HCT116 (cell line): ENCODE measurements at regions not wholly inside any gene's neighbourhood (a gene's known extent, or its start where the extent isn't known, plus 50 kb on each side); places are given as distances from the start of the nearest gene placed in this dataset.

Experiments used
- ATAC-seq: fragments of 200-7000 bp; cut with Tn5 transposase; 2 replicates; pipeline ENCODE4 v1.9.1; 2020; ENCODE audit warnings: mild to moderate bottlenecking, moderate library complexity
- BruUV-seq: library from RNA; stranded (reverse); fragments of 400-500 nt; replicated peaks from 2 replicates; lab custom pipeline; 2021; lab: Mats Ljungman, UMichigan
- CTCF ChIA-PET: fragments of 300-600 bp; sonication (Branson Sonifier 250); formaldehyde crosslinking; loops from one replicate; lab custom pipeline; 2021; ENCODE audit warnings: antibody characterized with exemption; lab: Charles Lee
- POLR2A ChIA-PET: fragments of 300-600, 350-600 bp; sonication (Branson Sonifier 250); formaldehyde crosslinking; loops from one replicate; lab custom pipeline; 2021; ENCODE audit warnings: antibody characterized with exemption; lab: Charles Lee
- RAD21 ChIA-PET, 2 experiments: fragments of 300-600 bp; sonication (Branson Sonifier 250); formaldehyde crosslinking; loops; one replicate each; lab custom pipeline; 2023; ENCODE audit warnings: low total read pairs in 2 of 2; ENCODE audit not compliant: uncharacterized antibody in 2 of 2, unreplicated experiment in 2 of 2, low non-redundant PET in 1 of 2; lab: Charles Lee
- DNase-seq: peaks from one replicate; pipeline ENCODE4 v3.0.0-alpha.2; 2010; ENCODE audit warnings: low read depth, low spot score
- H2AFZ ChIP-seq: fragments of 200-600 bp; shearing (Covaris generic), sonication (generic); 2 replicates; pipeline ENCODE4 v1.6.1; 2017; ENCODE audit warnings: low read depth, mixed run types, mixed read lengths, antibody characterized with exemption, low read length; ENCODE audit not compliant: poor library complexity, severe bottlenecking
- H3K27ac ChIP-seq: 2 replicates; pipeline ENCODE4 v1.5.1; 2012; ENCODE audit warnings: low read depth, low read length
- H3K27me3 ChIP-seq: fragments of 200-600 bp; sonication (generic); 2 replicates; pipeline ENCODE4 v1.6.1; 2016; ENCODE audit warnings: mixed run types, low read length, mixed read lengths; ENCODE audit not compliant: insufficient read depth
- H3K36me3 ChIP-seq, 2 experiments: fragments of 200-500 bp in 1 of 2; fragments of 200-600 bp in 1 of 2; sonication (Bioruptor generic) in 1 of 2; sonication (generic) in 1 of 2; 2 replicates each; pipeline versions ENCODE4 v1.5.1 to v1.6.1; 2014 to 2016; ENCODE audit warnings: low read length in 2 of 2, inconsistent platforms in 1 of 2, mixed read lengths in 1 of 2, mixed run types in 1 of 2; ENCODE audit not compliant: insufficient read depth in 2 of 2, control insufficient read depth in 1 of 2
- H3K4me1 ChIP-seq, 2 experiments: fragments of 200-600 bp in 1 of 2; sonication (generic) in 1 of 2; 2 replicates each; pipeline versions ENCODE4 v1.5.1 to v1.6.1; 2012 to 2017; ENCODE audit warnings: low read length in 2 of 2, inconsistent platforms in 1 of 2, mild to moderate bottlenecking in 1 of 2, mixed read lengths in 1 of 2, mixed run types in 1 of 2, moderate library complexity in 1 of 2; ENCODE audit not compliant: insufficient read depth in 2 of 2, control insufficient read depth in 1 of 2
- H3K4me2 ChIP-seq: fragments of 200-600 bp; sonication (generic); 2 replicates; pipeline ENCODE4 v1.6.1; 2017; ENCODE audit warnings: mixed run types, low read length, mixed read lengths
- H3K4me3 ChIP-seq, 2 experiments: fragments of 200-600 bp in 1 of 2; sonication (generic) in 1 of 2; replicated peaks in 1 of 2; 2 replicates each; pipeline ENCODE4 v1.5.1; 2011 to 2016; ENCODE audit warnings: low read length in 2 of 2, control low read depth in 1 of 2, low read depth in 1 of 2, mild to moderate bottlenecking in 1 of 2, mixed read lengths in 1 of 2, mixed run types in 1 of 2
- H3K79me2 ChIP-seq: fragments of 200-600 bp; sonication (generic); 2 replicates; pipeline ENCODE4 v1.6.1; 2017; ENCODE audit warnings: mild to moderate bottlenecking, mixed run types, low read length, moderate library complexity, mixed read lengths; ENCODE audit not compliant: insufficient read depth
- H3K9ac ChIP-seq: fragments of 200-600 bp; sonication (generic); 2 replicates; pipeline ENCODE4 v1.6.1; 2016; ENCODE audit warnings: low read length, mixed read lengths
- H3K9me2 ChIP-seq: fragments of 200-600 bp; sonication (generic), shearing (Covaris generic); 2 replicates; pipeline ENCODE4 v1.6.1; 2017; ENCODE audit warnings: mixed run types, mild to moderate bottlenecking, moderate library complexity; ENCODE audit not compliant: insufficient read depth
- H3K9me3 ChIP-seq, 2 experiments: fragments of 200-500 bp in 1 of 2; fragments of 200-600 bp in 1 of 2; sonication (Bioruptor generic) in 1 of 2; sonication (generic) in 1 of 2; 2 replicates each; pipeline ENCODE4 v1.6.1; 2014 to 2017; ENCODE audit warnings: low read length in 2 of 2, mixed read lengths in 2 of 2, inconsistent platforms in 1 of 2, low read depth in 1 of 2, mild to moderate bottlenecking in 1 of 2, mixed run types in 1 of 2, moderate library complexity in 1 of 2; ENCODE audit not compliant: control insufficient read depth in 1 of 2, insufficient read depth in 1 of 2
- H4K20me1 ChIP-seq: fragments of 200-600 bp; sonication (generic), shearing (Covaris generic); 2 replicates; pipeline ENCODE4 v1.6.1; 2017; ENCODE audit warnings: mixed run types, mild to moderate bottlenecking, moderate library complexity; ENCODE audit not compliant: insufficient read depth
- CBX3 ChIP-seq: IDR thresholded peaks from 2 replicates; pipeline ENCODE4 v1.6.1; 2012; ENCODE audit warnings: low read depth
- CEBPB ChIP-seq: IDR thresholded peaks from 2 replicates; pipeline ENCODE4 v1.6.1; 2012; ENCODE audit warnings: low read depth
- EGR1 ChIP-seq: IDR thresholded peaks from 2 replicates; pipeline ENCODE4 v1.6.1; 2012; ENCODE audit warnings: low read depth
- ELF1 ChIP-seq: IDR thresholded peaks from 2 replicates; pipeline ENCODE4 v1.6.1; 2012; ENCODE audit warnings: low read depth, borderline replicate concordance
- EZH2 ChIP-seq: fragments of 200-600 bp; sonication (generic); IDR thresholded peaks from 2 replicates; pipeline ENCODE4 v1.6.1; 2017; ENCODE audit warnings: antibody characterized with exemption, mixed run types
- FOSL1 ChIP-seq: IDR thresholded peaks from 2 replicates; pipeline ENCODE4 v1.6.1; 2012; ENCODE audit warnings: low read depth
- JUND ChIP-seq: IDR thresholded peaks from 2 replicates; pipeline ENCODE4 v1.6.1; 2012
- RAD21 ChIP-seq: IDR thresholded peaks from 2 replicates; pipeline ENCODE4 v1.6.1; 2012; ENCODE audit warnings: low read depth, mild to moderate bottlenecking
- SRF ChIP-seq: IDR thresholded peaks from 2 replicates; pipeline ENCODE4 v1.6.1; 2012; ENCODE audit warnings: low read depth
- YY1 ChIP-seq: IDR thresholded peaks from 2 replicates; pipeline ENCODE4 v1.6.1; 2011; ENCODE audit warnings: low read length, low read depth, moderate library complexity, mild to moderate bottlenecking; ENCODE audit not compliant: insufficient replicate concordance; ENCODE audit errors: extremely low read depth
- ZFX ChIP-seq: fragments of 450-650 bp; IDR thresholded peaks from 2 replicates; pipeline ENCODE4 v1.6.1; 2017
- ZNF274 ChIP-seq: fragments of 200-500 bp; sonication (Bioruptor generic); IDR thresholded peaks from 2 replicates; pipeline ENCODE4 v1.6.1; 2014; ENCODE audit warnings: mild to moderate bottlenecking, low read depth, low read length, inconsistent platforms
- intact Hi-C: fragments of 100-400 bp; cut with micrococcal nuclease; formaldehyde crosslinking; loops from 2 replicates; pipeline ENCODE4 v1.10.0; 2022
- TF ChIP-seq, protein P1 (sequence below): IDR thresholded peaks from 2 replicates; pipeline ENCODE4 v1.6.1; 2011; ENCODE audit warnings: mild to moderate bottlenecking, low read length, moderate library complexity; ENCODE audit not compliant: insufficient replicate concordance; ENCODE audit errors: extremely low read depth
- TF ChIP-seq, protein P2 (sequence below): IDR thresholded peaks from 2 replicates; pipeline ENCODE4 v1.6.1; 2012
- TF ChIP-seq, protein P3 (sequence below): IDR thresholded peaks from 2 replicates; pipeline ENCODE4 v1.6.1; 2012; ENCODE audit warnings: low read depth

GRCh38 chr4:45568694-45569093 lies 555.2 kb downstream of the GABRG1 start (continued):
- TF ChIP-seq, protein P1, sequence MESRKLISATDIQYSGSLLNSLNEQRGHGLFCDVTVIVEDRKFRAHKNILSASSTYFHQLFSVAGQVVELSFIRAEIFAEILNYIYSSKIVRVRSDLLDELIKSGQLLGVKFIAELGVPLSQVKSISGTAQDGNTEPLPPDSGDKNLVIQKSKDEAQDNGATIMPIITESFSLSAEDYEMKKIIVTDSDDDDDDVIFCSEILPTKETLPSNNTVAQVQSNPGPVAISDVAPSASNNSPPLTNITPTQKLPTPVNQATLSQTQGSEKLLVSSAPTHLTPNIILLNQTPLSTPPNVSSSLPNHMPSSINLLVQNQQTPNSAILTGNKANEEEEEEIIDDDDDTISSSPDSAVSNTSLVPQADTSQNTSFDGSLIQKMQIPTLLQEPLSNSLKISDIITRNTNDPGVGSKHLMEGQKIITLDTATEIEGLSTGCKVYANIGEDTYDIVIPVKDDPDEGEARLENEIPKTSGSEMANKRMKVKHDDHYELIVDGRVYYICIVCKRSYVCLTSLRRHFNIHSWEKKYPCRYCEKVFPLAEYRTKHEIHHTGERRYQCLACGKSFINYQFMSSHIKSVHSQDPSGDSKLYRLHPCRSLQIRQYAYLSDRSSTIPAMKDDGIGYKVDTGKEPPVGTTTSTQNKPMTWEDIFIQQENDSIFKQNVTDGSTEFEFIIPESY, result no peak
- TF ChIP-seq EZH2 (no peak), FOSL1 (no peak)

DNA sequence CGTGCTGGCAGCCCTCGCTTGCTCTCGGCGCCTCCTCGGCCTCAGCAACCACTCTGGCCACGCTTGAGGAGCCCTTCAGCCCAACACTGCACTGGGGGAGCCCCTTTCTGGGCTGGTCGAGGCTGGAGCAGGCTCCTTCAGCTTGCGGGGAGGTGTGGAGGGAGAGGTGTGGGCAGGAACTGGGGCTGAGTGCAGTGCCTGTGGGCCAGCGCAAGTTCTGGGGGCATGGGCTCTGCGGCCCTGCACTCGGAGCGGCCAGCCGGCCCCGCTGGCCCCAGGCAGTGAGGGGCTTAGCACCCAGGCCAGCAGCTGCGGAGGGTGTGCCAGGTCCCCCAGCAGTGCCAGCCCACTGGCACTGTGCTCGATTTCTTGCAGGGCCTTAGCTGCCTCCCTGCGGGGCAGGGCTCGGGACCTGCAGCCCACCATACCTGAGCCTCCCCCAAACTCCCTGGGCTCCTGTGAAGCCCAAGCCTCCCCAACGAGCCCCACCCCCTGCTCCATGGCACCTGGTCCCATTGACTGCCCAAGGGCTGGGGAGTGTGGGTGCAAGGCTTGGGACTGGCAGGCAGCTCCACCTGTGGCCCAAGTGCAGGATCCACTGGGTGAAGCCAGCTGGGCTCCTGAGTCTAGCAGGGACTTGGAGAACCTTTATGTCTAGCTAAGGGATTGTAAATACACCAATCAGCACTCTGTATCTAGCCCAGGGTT lies 556.8 kb downstream of the GABRG1 start:
- Histone ChIP-seq H3K4me1 (no peaks in the 10 kb centered on the region), H3K4me2 (no peak overlapping the region), H3K9me3 (peaks cover 10 to 23% of the 10 kb centered on the region in 2 experiments; a peak in 2 of 4 replicates), H3K9ac (no peak overlapping the region), H3K9me2 (no peaks in the 10 kb centered on the region), H4K20me1 (no peaks in the 10 kb centered on the region), H3K27me3 (no peaks in the 10 kb centered on the region), H2AFZ (no peak overlapping the region), H3K27ac (no peak overlapping the region), H3K4me3 (no peak overlapping the region), H3K79me2 (no peaks in the 10 kb centered on the region), H3K36me3 (no peaks in the 10 kb centered on the region)
- CTCF ChIA-PET, result no interaction called here
- TF ChIP-seq ELF1 (no peak), ZNF274 (no peak), YY1 (no peak), EGR1 (no peak), JUND (no peak), SRF (no peak), CEBPB (no peak), ZFX (no peak), RAD21 (no peak), CBX3 (no peak)
- TF ChIP-seq, protein P2, sequence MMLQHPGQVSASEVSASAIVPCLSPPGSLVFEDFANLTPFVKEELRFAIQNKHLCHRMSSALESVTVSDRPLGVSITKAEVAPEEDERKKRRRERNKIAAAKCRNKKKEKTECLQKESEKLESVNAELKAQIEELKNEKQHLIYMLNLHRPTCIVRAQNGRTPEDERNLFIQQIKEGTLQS, result no peak
- TF ChIP-seq, protein P3, sequence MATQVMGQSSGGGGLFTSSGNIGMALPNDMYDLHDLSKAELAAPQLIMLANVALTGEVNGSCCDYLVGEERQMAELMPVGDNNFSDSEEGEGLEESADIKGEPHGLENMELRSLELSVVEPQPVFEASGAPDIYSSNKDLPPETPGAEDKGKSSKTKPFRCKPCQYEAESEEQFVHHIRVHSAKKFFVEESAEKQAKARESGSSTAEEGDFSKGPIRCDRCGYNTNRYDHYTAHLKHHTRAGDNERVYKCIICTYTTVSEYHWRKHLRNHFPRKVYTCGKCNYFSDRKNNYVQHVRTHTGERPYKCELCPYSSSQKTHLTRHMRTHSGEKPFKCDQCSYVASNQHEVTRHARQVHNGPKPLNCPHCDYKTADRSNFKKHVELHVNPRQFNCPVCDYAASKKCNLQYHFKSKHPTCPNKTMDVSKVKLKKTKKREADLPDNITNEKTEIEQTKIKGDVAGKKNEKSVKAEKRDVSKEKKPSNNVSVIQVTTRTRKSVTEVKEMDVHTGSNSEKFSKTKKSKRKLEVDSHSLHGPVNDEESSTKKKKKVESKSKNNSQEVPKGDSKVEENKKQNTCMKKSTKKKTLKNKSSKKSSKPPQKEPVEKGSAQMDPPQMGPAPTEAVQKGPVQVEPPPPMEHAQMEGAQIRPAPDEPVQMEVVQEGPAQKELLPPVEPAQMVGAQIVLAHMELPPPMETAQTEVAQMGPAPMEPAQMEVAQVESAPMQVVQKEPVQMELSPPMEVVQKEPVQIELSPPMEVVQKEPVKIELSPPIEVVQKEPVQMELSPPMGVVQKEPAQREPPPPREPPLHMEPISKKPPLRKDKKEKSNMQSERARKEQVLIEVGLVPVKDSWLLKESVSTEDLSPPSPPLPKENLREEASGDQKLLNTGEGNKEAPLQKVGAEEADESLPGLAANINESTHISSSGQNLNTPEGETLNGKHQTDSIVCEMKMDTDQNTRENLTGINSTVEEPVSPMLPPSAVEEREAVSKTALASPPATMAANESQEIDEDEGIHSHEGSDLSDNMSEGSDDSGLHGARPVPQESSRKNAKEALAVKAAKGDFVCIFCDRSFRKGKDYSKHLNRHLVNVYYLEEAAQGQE, result no peak
- RAD21 ChIA-PET, result no interaction called here
- no peak for DNase-seq
- intact Hi-C loops, result no loop called here
- POLR2A ChIA-PET, result no interaction called here
- no peak for ATAC-seq
- BruUV-seq, result no TSS peak
